ENCODE measurements at regions not wholly inside any gene's neighbourhood (a gene's known extent, or its start where the extent isn't known, plus 50 kb on each side); places are given as distances from the start of the nearest gene placed in this dataset.

GRCh38 chr2:117064021-117064420, 750.5 kb upstream of the DDX18 start:
- TF ChIP-seq EZH2phosphoT487 (conservative IDR thresholded peaks at IDR 0.05; ENCODE audit: low read length) (no peak), CTCF (IDR thresholded peaks at IDR 0.05; ENCODE audit: insufficient read depth, low read length, poor library complexity, severe bottlenecking) (no peak)
